Activated CD4-positive, alpha-beta T cell treated with anti-CD3 and anti-CD28 coated beads, Interleukin-2, amount 50 U/mL, for 16 hours (primary cell): ENCODE measurements at regions not wholly inside any gene's neighbourhood (a gene's known extent, or its start where the extent isn't known, plus 50 kb on each side); places are given as distances from the start of the nearest gene placed in this dataset.

Experiments
- DNase-seq: peaks from one replicate; pipeline ENCODE4 v3.0.0-alpha.2; 2020

DNA sequence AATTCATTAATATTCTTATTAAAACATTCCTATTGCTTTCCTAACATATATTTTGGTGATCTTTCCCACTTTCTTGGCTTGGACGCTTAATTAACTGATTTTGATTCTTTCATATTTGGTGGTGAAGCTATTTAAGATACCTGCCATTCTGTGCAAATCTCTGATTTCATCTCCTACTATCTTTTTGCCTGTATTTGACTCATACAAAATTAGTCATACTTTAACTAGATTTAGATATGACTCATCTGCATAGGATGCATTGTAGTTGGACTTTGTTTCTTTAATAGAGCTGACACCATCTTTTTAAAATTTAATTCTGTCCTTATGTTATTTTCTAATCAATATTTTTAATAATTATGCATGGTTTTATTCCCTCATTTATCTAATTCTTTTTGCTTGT lies 93.8 kb upstream of the PLPPR4 start:
- peak; percentile 35 for DNase-seq

DNA sequence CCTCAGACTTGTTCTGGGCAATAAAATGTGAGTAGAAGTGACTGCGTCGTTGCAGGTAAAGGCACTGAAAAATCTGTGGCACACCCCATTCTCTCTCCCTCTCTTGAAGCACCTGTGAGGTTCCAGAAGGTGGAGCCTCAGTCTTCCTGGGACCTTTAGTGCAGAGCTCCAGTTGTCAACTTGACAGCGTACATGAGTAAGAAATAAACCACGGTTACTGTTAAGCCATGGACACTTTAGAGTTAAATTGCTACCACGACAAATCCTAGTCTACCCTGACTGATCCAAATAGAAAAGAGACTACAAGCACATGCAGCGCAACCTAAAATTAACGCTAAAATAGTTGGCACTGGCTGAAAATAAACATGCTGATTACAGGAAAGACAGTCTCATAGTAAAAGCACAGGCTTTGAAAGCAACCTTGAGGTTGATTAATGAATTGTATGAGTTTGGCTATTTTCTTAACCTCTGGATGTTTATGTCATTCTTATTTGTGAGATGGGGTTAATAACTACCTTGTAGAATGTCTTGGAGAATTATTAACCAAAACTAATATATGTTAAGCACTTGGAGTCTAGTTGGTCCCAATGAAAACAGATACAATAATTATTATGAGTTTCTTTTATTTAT lies 93.0 kb upstream of the PLPPR4 start:
- no peak for DNase-seq

DNA sequence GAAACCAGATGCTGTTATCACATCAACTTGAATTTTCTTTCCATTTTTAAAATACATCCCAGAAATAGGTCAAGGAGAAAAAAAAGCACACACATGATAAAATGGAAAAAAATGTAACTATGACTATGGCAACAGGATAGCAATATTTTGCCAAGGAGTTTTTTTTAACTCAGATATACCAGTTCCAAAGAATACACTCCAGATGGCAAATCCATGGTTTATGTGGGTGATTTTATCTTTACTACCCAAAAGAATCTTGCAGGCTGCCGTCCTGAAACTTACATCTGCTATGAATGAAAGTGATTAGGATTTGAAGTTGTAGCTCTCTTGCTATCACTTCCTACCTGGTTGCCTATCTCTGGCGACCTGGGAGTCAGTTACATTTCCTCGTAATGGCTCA lies 91.0 kb upstream of the PLPPR4 start:
- no peak for DNase-seq

GRCh38 chr1:99173900-99174299 lies 90.4 kb upstream of the PLPPR4 start:
- DNase-seq: no peak

GRCh38 chr1:99176753-99177152 lies 87.5 kb upstream of the PLPPR4 start:
- DNase-seq: no peak

- DNase-seq: no peak
These were observed 86.8 kb upstream of the PLPPR4 start for GRCh38 chr1:99177465-99177864.

DNA sequence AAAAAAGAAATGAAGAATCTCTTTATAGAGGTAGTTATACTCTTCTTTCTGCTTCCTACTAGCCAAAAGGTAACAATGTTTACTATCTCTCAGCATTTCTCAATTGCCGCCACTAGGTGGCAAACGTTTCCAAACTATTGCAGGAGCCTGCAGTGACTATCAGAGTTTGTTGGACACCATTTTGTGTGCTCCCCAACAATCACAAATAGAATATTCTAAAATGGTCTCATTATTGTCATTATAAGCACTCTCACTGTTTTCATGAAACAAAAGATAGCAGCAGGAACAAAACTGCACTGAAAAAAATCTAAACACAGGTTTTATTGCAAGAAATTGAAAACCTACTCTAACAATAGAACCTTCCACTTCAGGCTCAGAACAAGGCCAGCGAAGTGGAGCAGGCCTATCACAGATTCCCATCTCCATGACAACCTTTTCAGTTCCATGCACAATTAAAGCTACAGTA lies 83.9 kb upstream of the PLPPR4 start:
- DNase-seq: peak; percentile 77

DNA sequence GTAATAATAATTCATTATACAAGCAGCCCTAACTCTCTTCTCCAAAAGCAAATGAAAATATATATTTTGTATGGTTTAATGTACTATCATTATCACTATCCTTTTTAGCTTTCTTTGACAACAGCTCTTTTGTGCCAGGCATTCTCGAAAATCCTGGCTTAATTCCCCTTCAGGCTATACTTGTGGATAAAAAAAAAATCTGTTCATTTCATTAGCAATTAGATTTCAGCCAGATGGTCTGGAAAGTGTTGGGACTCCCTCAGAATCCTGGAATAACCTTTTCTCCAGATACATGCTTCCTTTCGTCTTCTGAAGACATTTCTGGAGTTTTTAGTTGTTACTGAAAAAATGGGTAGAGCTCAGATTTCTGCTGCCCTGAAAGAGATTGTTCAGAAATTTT lies 83.4 kb upstream of the PLPPR4 start:
- no peak for DNase-seq

- no peak for DNase-seq
These were observed 82.4 kb upstream of the PLPPR4 start for GRCh38 chr1:99181892-99182291.

GRCh38 chr1:99185196-99185595 lies 79.1 kb upstream of the PLPPR4 start:
- DNase-seq: no peak

GRCh38 chr1:99193431-99193830 lies 70.9 kb upstream of the PLPPR4 start:
- no peak for DNase-seq

GRCh38 chr1:99198393-99198792 lies 65.9 kb upstream of the PLPPR4 start:
- no peak for DNase-seq

- no peak for DNase-seq
These were observed 57.1 kb upstream of the PLPPR4 start for GRCh38 chr1:99207216-99207615.
